Lower lobe of right lung (tissue), 2 donors: ENCODE measurements at regions not wholly inside any gene's neighbourhood (a gene's known extent, or its start where the extent isn't known, plus 50 kb on each side); places are given as distances from the start of the nearest gene placed in this dataset.
"Not testable (repeated sequence)": the region's sequence is repeated elsewhere in the genome, so short reads cannot be mapped to it uniquely, and the experiment has no call there.

Source experiments
- ATAC-seq, 2 donors: fragments of 200-7000 bp; cut with Tn5 transposase; one replicate each; pipeline ENCODE4 v1.9.1; 2020 to 2022; ENCODE audit warnings: mild to moderate bottlenecking in 2 of 2, moderate library complexity in 2 of 2
- DNase-seq: peaks from one replicate; pipeline ENCODE4 v3.0.0-alpha.2; 2020
- H3K27ac ChIP-seq: fragments of 200-600 bp; one replicate; pipeline ENCODE4 v1.8.0; 2022
- H3K27me3 ChIP-seq: fragments of 200-600 bp; one replicate; pipeline ENCODE4 v1.8.0; 2022; ENCODE audit warnings: low read depth
- H3K36me3 ChIP-seq: fragments of 200-600 bp; one replicate; pipeline ENCODE4 v1.8.0; 2022; ENCODE audit warnings: mild to moderate bottlenecking
- H3K4me1 ChIP-seq: fragments of 200-600 bp; one replicate; pipeline ENCODE4 v1.8.0; 2022
- H3K4me3 ChIP-seq: fragments of 200-600 bp; one replicate; pipeline ENCODE4 v1.8.0; 2022; ENCODE audit warnings: mild to moderate bottlenecking
- H3K9me3 ChIP-seq: fragments of 200-600 bp; one replicate; pipeline ENCODE4 v1.8.0; 2022
- intact Hi-C: fragments of 100-400 bp; cut with DNase I; formaldehyde crosslinking; loops from one replicate; pipeline ENCODE4 v1.11.0; 2022
- donor health status: DM: no; HTN: yes; CAD: no; lungs with severe emphysema.

- H3K27me3 ChIP-seq, H3K4me1 ChIP-seq, intact Hi-C loops, DNase-seq, H3K9me3 ChIP-seq, H3K36me3 ChIP-seq, H3K27ac ChIP-seq, ATAC-seq, H3K4me3 ChIP-seq: not testable (repeated sequence)
Observed at GRCh38 chr21:9978371-9978770, 543.0 kb upstream of the TPTE start.

- H3K27ac ChIP-seq, H3K9me3 ChIP-seq, H3K27me3 ChIP-seq, intact Hi-C loops, H3K4me1 ChIP-seq, DNase-seq, H3K36me3 ChIP-seq, H3K4me3 ChIP-seq, ATAC-seq: not testable (repeated sequence)
Observed at GRCh38 chr21:9997507-9997906, 523.9 kb upstream of the TPTE start.

GRCh38 chr21:10002762-10003313 is 518.5 kb upstream of the TPTE start:
- H3K27ac ChIP-seq, DNase-seq, intact Hi-C loops, H3K36me3 ChIP-seq, H3K9me3 ChIP-seq, H3K4me3 ChIP-seq, H3K27me3 ChIP-seq, ATAC-seq, H3K4me1 ChIP-seq: not testable (repeated sequence)

GRCh38 chr21:10005791-10006190 is 515.6 kb upstream of the TPTE start:
- H3K9me3 ChIP-seq, H3K27ac ChIP-seq, ATAC-seq, H3K4me3 ChIP-seq, intact Hi-C loops, H3K36me3 ChIP-seq, H3K27me3 ChIP-seq, DNase-seq, H3K4me1 ChIP-seq: not testable (repeated sequence)

- H3K27me3 ChIP-seq, H3K4me1 ChIP-seq, DNase-seq, H3K36me3 ChIP-seq, H3K4me3 ChIP-seq, intact Hi-C loops, ATAC-seq, H3K9me3 ChIP-seq, H3K27ac ChIP-seq: not testable (repeated sequence)
Observed at GRCh38 chr21:10016991-10017390, 504.4 kb upstream of the TPTE start.

- H3K4me1 ChIP-seq, H3K4me3 ChIP-seq, ATAC-seq, H3K27ac ChIP-seq, DNase-seq, H3K27me3 ChIP-seq, H3K9me3 ChIP-seq, H3K36me3 ChIP-seq, intact Hi-C loops: not testable (repeated sequence)
Observed at GRCh38 chr21:10017757-10018156, 503.6 kb upstream of the TPTE start.

- H3K27me3 ChIP-seq, H3K27ac ChIP-seq, H3K4me3 ChIP-seq, DNase-seq, ATAC-seq, H3K4me1 ChIP-seq, H3K36me3 ChIP-seq, H3K9me3 ChIP-seq, intact Hi-C loops: not testable (repeated sequence)
Observed at GRCh38 chr21:10021462-10021861, 499.9 kb upstream of the TPTE start.

- intact Hi-C loops, ATAC-seq, H3K36me3 ChIP-seq: not testable (repeated sequence)
Observed at GRCh38 chr21:10022745-10023144, 498.6 kb upstream of the TPTE start.

More at GRCh38 chr21:10022745-10023144, 498.6 kb upstream of the TPTE start:
- not testable (repeated sequence) for H3K4me1 ChIP-seq, H3K27ac ChIP-seq, DNase-seq, H3K9me3 ChIP-seq, H3K4me3 ChIP-seq, H3K27me3 ChIP-seq
